ENCODE measurements at regions not wholly inside any gene's neighbourhood (a gene's known extent, or its start where the extent isn't known, plus 50 kb on each side); places are given as distances from the start of the nearest gene placed in this dataset.

DNA sequence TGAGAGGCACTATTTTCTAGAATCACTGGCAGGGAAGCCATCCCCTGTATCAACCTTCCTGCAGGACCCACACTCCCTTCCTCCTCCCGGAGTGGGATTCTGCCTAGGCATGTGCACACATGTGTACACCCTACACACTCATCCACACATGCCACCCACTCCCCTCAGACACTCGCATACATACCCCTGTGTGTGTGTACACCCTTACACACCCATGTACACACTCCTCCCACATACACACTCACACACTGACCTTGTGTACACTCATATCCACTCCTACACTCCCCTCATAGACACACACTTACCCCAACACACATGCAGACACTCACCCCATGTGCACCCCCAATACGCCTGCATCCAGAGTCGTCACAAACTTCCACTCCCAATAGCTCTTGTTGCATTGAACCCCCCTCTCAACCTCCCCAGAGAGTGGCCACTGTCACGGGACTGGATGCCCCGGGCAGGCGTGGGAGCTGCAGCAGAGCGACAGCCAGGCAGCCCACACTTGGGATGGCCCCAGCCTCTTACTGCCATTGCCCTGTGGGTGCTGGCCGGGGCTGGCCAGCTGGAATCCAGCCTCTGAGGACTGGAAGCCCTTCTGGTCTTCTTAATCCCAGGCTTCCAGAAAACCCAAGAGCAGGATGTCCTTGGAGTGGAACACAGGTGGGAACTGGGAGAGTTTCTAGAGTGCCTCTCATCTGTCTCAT is 251.0 kb downstream of the LOXHD1 start:
- TF ChIP-seq, protein P1, sequence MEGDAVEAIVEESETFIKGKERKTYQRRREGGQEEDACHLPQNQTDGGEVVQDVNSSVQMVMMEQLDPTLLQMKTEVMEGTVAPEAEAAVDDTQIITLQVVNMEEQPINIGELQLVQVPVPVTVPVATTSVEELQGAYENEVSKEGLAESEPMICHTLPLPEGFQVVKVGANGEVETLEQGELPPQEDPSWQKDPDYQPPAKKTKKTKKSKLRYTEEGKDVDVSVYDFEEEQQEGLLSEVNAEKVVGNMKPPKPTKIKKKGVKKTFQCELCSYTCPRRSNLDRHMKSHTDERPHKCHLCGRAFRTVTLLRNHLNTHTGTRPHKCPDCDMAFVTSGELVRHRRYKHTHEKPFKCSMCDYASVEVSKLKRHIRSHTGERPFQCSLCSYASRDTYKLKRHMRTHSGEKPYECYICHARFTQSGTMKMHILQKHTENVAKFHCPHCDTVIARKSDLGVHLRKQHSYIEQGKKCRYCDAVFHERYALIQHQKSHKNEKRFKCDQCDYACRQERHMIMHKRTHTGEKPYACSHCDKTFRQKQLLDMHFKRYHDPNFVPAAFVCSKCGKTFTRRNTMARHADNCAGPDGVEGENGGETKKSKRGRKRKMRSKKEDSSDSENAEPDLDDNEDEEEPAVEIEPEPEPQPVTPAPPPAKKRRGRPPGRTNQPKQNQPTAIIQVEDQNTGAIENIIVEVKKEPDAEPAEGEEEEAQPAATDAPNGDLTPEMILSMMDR (IDR thresholded peaks at IDR 0.05; ENCODE audit: low read depth, low read length), result no peak
- no peak overlapping the region for H3K4me3 ChIP-seq (ENCODE audit: low read depth, low read length)

DNA sequence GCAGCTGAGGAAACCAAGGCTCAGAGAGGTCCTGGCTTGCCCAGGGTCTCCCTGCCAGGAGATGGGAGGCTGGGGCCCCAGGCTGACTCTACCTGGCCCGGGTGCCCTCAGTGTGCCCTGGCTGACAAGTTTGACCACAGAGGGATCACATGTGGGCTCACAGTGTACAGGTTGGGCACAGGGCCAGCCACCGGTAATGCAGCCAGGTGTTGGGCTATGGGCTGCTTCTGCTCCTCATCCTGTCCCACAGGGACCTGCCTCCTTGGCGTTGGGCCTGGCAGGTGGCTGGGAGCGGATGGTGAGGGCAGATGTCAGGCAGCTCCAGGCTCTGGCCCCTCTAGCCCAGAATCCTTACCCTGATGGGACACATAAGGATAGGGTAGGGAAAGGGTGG is 250.5 kb downstream of the LOXHD1 start:
- TF ChIP-seq, protein P1 (IDR thresholded peaks at IDR 0.05; ENCODE audit: low read depth, low read length), result no peak
- H3K4me3 ChIP-seq (ENCODE audit: low read depth, low read length), result no peak overlapping the region

- H3K4me3 ChIP-seq (ENCODE audit: low read depth, low read length), result no peak overlapping the region
- TF ChIP-seq, protein P1 (IDR thresholded peaks at IDR 0.05; ENCODE audit: low read depth, low read length), result no peak
Observed at GRCh38 chr18:46407486-46408166, 249.4 kb downstream of the LOXHD1 start.

DNA sequence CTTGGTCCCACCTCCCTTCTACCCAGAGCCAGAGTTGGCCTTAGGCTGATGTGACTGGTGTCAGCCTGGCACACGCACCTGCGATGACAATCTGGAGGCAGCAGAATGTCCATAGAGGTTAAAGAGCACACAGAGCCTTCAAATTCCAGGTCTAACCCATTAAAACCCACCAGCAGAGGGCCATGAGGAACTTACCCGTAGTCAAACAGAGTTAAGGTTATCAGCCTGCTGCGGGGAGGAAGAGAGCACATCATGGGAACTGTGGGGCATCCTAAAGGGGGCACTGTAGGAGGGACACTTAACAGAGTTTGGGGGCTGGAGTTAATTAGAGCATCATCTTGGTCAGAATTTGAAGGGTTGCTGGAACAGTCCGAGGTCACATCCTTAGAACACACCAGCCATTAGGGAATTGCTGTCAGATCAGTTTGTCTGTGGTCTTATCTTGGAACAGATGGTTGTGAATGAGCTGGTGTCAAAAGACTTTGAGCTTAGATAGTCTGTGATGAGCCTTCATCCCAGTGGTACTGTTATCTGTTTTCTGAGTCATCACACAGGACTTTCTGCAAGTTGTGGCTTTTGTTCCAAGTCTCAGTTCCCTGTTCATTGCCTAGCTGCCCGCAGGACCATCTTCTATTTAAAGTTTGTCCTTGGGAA is 248.6 kb downstream of the LOXHD1 start:
- H3K4me3 ChIP-seq (ENCODE audit: low read depth, low read length), result no peak overlapping the region
- TF ChIP-seq, protein P1 (IDR thresholded peaks at IDR 0.05; ENCODE audit: low read depth, low read length), result no peak

DNA sequence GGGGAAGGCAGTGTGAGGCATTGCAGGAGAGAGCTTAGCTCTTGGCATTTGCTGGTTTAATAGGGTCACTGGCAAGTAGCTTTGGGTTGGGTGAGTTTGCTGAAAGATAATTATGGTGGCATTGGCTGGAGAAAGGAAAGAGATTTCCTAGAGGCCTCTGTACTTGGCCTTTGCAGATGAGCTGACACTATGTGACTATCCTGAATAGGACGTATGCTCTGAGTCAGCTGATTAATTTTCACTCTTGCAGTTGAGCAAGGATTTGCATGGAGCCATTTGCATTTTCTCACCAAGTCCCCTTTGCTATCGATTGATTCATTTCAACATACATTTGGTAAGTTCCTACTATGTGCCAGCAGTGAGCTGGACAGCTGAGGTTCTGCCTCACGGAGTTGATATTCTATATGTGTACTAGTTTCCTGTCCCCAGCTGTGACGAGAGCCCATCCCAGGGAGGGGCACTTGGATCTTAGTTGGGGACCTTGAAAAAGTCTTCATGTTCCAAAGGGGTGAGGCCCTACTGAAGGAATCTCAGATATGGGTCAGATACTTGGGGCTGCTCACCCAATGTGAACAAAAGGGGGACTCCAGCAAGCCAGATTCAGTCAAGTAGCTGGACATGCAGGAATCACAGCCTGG is 245.7 kb downstream of the LOXHD1 start:
- H3K4me3 ChIP-seq (ENCODE audit: low read depth, low read length), result no peak overlapping the region

GRCh38 chr18:46411867-46412690 is 244.9 kb downstream of the LOXHD1 start:
- H3K4me3 ChIP-seq (ENCODE audit: low read depth, low read length), result no peak overlapping the region
- TF ChIP-seq, protein P1 (IDR thresholded peaks at IDR 0.05; ENCODE audit: low read depth, low read length), result no peak

More for the DNA sequence above, 245.7 kb downstream of the LOXHD1 start:
- TF ChIP-seq, protein P1 (IDR thresholded peaks at IDR 0.05; ENCODE audit: low read depth, low read length), result no peak

Measured in WI38 (cell line).